ENCODE measurements at regions not wholly inside any gene's neighbourhood (a gene's known extent, or its start where the extent isn't known, plus 50 kb on each side); places are given as distances from the start of the nearest gene placed in this dataset.

GRCh38 chr2:57759822-57760300 lies 286.7 kb upstream of the VRK2 start:
- Mint-ChIP-seq H3K27ac (ENCODE audit: unreplicated experiment) (peak overlapping the region; percentile 61), H3K4me1 (ENCODE audit: low read depth) (peaks cover 13% of the 10 kb centered on the region), H3K4me3 (ENCODE audit: unreplicated experiment) (peak overlapping the region; percentile 69), H3K27me3 (ENCODE audit: low read depth) (peaks cover 2% of the 10 kb centered on the region), H3K9me3 (ENCODE audit: low read depth) (no peaks in the 10 kb centered on the region), H3K36me3 (ENCODE audit: low read depth) (peaks cover 2% of the 10 kb centered on the region)
- TF ChIP-seq CTCF (IDR thresholded peaks at IDR 0.05) = peak; percentile 97
- peak; percentile 94 for DNase-seq (ENCODE audit: low spot score)

GRCh38 chr2:57760381-57760801 lies 286.2 kb upstream of the VRK2 start:
- Mint-ChIP-seq H3K9me3 (ENCODE audit: low read depth) (no peaks in the 10 kb centered on the region), H3K27ac (ENCODE audit: unreplicated experiment) (no peak overlapping the region), H3K4me3 (ENCODE audit: unreplicated experiment) (peak overlapping the region; percentile 69)

GRCh38 chr2:57776916-57777315 lies 269.7 kb upstream of the VRK2 start:
- no peak for DNase-seq (ENCODE audit: low spot score)
- Mint-ChIP-seq H3K27ac (ENCODE audit: unreplicated experiment) (no peak overlapping the region), H3K4me1 (ENCODE audit: low read depth) (no peaks in the 10 kb centered on the region), H3K4me3 (ENCODE audit: unreplicated experiment) (no peak overlapping the region), H3K27me3 (ENCODE audit: low read depth) (peaks cover 2% of the 10 kb centered on the region), H3K9me3 (ENCODE audit: low read depth) (no peaks in the 10 kb centered on the region), H3K36me3 (ENCODE audit: low read depth) (no peaks in the 10 kb centered on the region)
- TF ChIP-seq CTCF (IDR thresholded peaks at IDR 0.05) = no peak

More at GRCh38 chr2:57760381-57760801, 286.2 kb upstream of the VRK2 start:
- Mint-ChIP-seq H3K36me3 (ENCODE audit: low read depth) (peaks cover 2% of the 10 kb centered on the region), H3K4me1 (ENCODE audit: low read depth) (peaks cover 13% of the 10 kb centered on the region), H3K27me3 (ENCODE audit: low read depth) (peaks cover 2% of the 10 kb centered on the region)
- TF ChIP-seq CTCF (IDR thresholded peaks at IDR 0.05) = no peak
- no peak for DNase-seq (ENCODE audit: low spot score)

- no peak for TF ChIP-seq CTCF (IDR thresholded peaks at IDR 0.05)
- H3K27ac Mint-ChIP-seq (ENCODE audit: unreplicated experiment) = no peak overlapping the region
- H3K4me1 Mint-ChIP-seq (ENCODE audit: low read depth) = no peaks in the 10 kb centered on the region
- H3K36me3 Mint-ChIP-seq (ENCODE audit: low read depth) = no peaks in the 10 kb centered on the region
- H3K9me3 Mint-ChIP-seq (ENCODE audit: low read depth) = no peaks in the 10 kb centered on the region
- peaks cover 4% of the 10 kb centered on the region for H3K27me3 Mint-ChIP-seq (ENCODE audit: low read depth)
- H3K4me3 Mint-ChIP-seq (ENCODE audit: unreplicated experiment) = no peak overlapping the region
- no peak for DNase-seq (ENCODE audit: low spot score)
These were observed 264.0 kb upstream of the VRK2 start for GRCh38 chr2:57782587-57782986.

- DNase-seq (ENCODE audit: low spot score) = no peak
- peaks cover 12% of the 10 kb centered on the region for H3K27me3 Mint-ChIP-seq (ENCODE audit: low read depth)
- no peak overlapping the region for H3K4me3 Mint-ChIP-seq (ENCODE audit: unreplicated experiment)
- no peak overlapping the region for H3K27ac Mint-ChIP-seq (ENCODE audit: unreplicated experiment)
- peaks cover 9% of the 10 kb centered on the region for H3K9me3 Mint-ChIP-seq (ENCODE audit: low read depth)
- no peaks in the 10 kb centered on the region for H3K36me3 Mint-ChIP-seq (ENCODE audit: low read depth)
- TF ChIP-seq CTCF (IDR thresholded peaks at IDR 0.05) = no peak
- H3K4me1 Mint-ChIP-seq (ENCODE audit: low read depth) = no peaks in the 10 kb centered on the region
These were observed 253.3 kb upstream of the VRK2 start for GRCh38 chr2:57793310-57793709.
